H9 (cell line): ENCODE measurements at regions not wholly inside any gene's neighbourhood (a gene's known extent, or its start where the extent isn't known, plus 50 kb on each side); places are given as distances from the start of the nearest gene placed in this dataset.

Experiments used
- DNase-seq: peaks from one replicate; pipeline ENCODE4 v3.0.0-alpha.2; 2017
- H2AFZ ChIP-seq: one replicate; pipeline ENCODE4 v1.6.1; 2013; ENCODE audit warnings: mild to moderate bottlenecking, low read length, control low read depth, moderate library complexity
- H2AK5ac ChIP-seq: 2 replicates; pipeline ENCODE4 v1.6.1; 2013; ENCODE audit warnings: low read length, control low read depth, mixed read lengths; ENCODE audit not compliant: insufficient read length
- H2BK120ac ChIP-seq: one replicate; pipeline ENCODE4 v1.6.1; 2013; ENCODE audit warnings: low read depth, mild to moderate bottlenecking, low read length, control low read depth, inconsistent platforms; ENCODE audit not compliant: poor library complexity, severe bottlenecking
- H2BK12ac ChIP-seq: 2 replicates; pipeline ENCODE4 v1.6.1; 2013; ENCODE audit warnings: low read length, control low read depth, mixed read lengths, low read depth; ENCODE audit not compliant: insufficient read length
- H2BK15ac ChIP-seq: 2 replicates; pipeline ENCODE4 v1.6.1; 2013; ENCODE audit warnings: low read depth, low read length, control low read depth
- H2BK20ac ChIP-seq: one replicate; pipeline ENCODE4 v1.6.1; 2013; ENCODE audit warnings: low read depth, mild to moderate bottlenecking, low read length, control low read depth, inconsistent platforms; ENCODE audit not compliant: poor library complexity, severe bottlenecking
- H2BK5ac ChIP-seq: 2 replicates; pipeline ENCODE4 v1.6.1; 2013; ENCODE audit warnings: low read length, control low read depth, mixed read lengths; ENCODE audit not compliant: insufficient read length
- H3K14ac ChIP-seq: 2 replicates; pipeline ENCODE4 v1.6.1; 2013; ENCODE audit warnings: low read length, control low read depth; ENCODE audit not compliant: insufficient read depth
- H3K18ac ChIP-seq: 2 replicates; pipeline ENCODE4 v1.6.1; 2013; ENCODE audit warnings: low read depth, mild to moderate bottlenecking, mixed read lengths, low read length, control low read depth; ENCODE audit not compliant: insufficient read length
- H3K23ac ChIP-seq: 2 replicates; pipeline ENCODE4 v1.6.1; 2013; ENCODE audit warnings: low read length, control low read depth, mixed read lengths, low read depth; ENCODE audit not compliant: insufficient read length
- H3K23me2 ChIP-seq: 2 replicates; pipeline ENCODE4 v1.6.1; 2013; ENCODE audit warnings: low read depth, mild to moderate bottlenecking, mixed read lengths, low read length, control low read depth; ENCODE audit not compliant: insufficient read length, poor library complexity, severe bottlenecking
- H3K27ac ChIP-seq: 2 replicates; pipeline ENCODE4 v1.5.1; 2013; ENCODE audit warnings: low read length, control low read depth, mixed read lengths, low read depth; ENCODE audit not compliant: insufficient read length
- H3K27me3 ChIP-seq: 2 replicates; pipeline ENCODE4 v1.6.1; 2013; ENCODE audit warnings: low read length, control low read depth, inconsistent platforms; ENCODE audit not compliant: insufficient read depth
- H3K4ac ChIP-seq: 2 replicates; pipeline ENCODE4 v1.6.1; 2013; ENCODE audit warnings: low read depth, mild to moderate bottlenecking, control low read depth, inconsistent platforms, low read length, moderate library complexity
- H3K4me1 ChIP-seq: 2 replicates; pipeline ENCODE4 v1.6.1; 2013; ENCODE audit warnings: low read length, control low read depth, inconsistent platforms; ENCODE audit not compliant: insufficient read depth
- H3K4me2 ChIP-seq: 2 replicates; pipeline ENCODE4 v1.6.1; 2013; ENCODE audit warnings: low read length, control low read depth, mixed read lengths; ENCODE audit not compliant: insufficient read length, insufficient read depth
- H3K56ac ChIP-seq: 2 replicates; pipeline ENCODE4 v1.6.1; 2013; ENCODE audit warnings: low read depth, mild to moderate bottlenecking, mixed read lengths, low read length, control low read depth; ENCODE audit not compliant: insufficient read length
- H3K79me1 ChIP-seq: 2 replicates; pipeline ENCODE4 v1.6.1; 2013; ENCODE audit warnings: low read depth, mild to moderate bottlenecking, moderate library complexity, low read length, control low read depth, inconsistent platforms; ENCODE audit not compliant: insufficient read depth, poor library complexity, severe bottlenecking
- H3K79me2 ChIP-seq: 2 replicates; pipeline ENCODE4 v1.6.1; 2013; ENCODE audit warnings: low read length, control low read depth, inconsistent platforms; ENCODE audit not compliant: insufficient read depth
- H3K9ac ChIP-seq: 2 replicates; pipeline ENCODE4 v1.6.1; 2013; ENCODE audit warnings: low read length, control low read depth, mixed read lengths; ENCODE audit not compliant: insufficient read length; ENCODE audit errors: extremely low read depth
- H3K9me3 ChIP-seq: one replicate; pipeline ENCODE4 v1.6.1; 2013; ENCODE audit warnings: low read depth, low read length, inconsistent platforms; ENCODE audit not compliant: control insufficient read depth
- H3T11ph ChIP-seq: one replicate; pipeline ENCODE4 v1.6.1; 2013; ENCODE audit warnings: mild to moderate bottlenecking, low read length, control low read depth, inconsistent platforms
- H4K20me1 ChIP-seq: one replicate; pipeline ENCODE4 v1.6.1; 2013; ENCODE audit not compliant: control insufficient read depth, insufficient read length, insufficient read depth
- H4K5ac ChIP-seq: 2 replicates; pipeline ENCODE4 v1.6.1; 2013; ENCODE audit warnings: low read depth, mild to moderate bottlenecking, mixed read lengths, low read length, control low read depth; ENCODE audit not compliant: insufficient read length
- H4K8ac ChIP-seq: replicated peaks from 2 replicates; pipeline ENCODE4 v1.6.1; 2013; ENCODE audit warnings: low read length, control low read depth, mixed read lengths, low read depth; ENCODE audit not compliant: insufficient read length
- H4K91ac ChIP-seq: 2 replicates; pipeline ENCODE4 v1.6.1; 2013; ENCODE audit warnings: low read depth, mild to moderate bottlenecking, moderate library complexity, mixed read lengths, low read length, control low read depth; ENCODE audit not compliant: insufficient read length
- H3K27ac Mint-ChIP-seq, 3 experiments: 2 replicates in 2 of 3; 3 replicates in 1 of 3; pipeline ENCODE4 v1.8.0; 2020 to 2021; ENCODE audit warnings: mixed read lengths in 3 of 3, mild to moderate bottlenecking in 1 of 3, moderate library complexity in 1 of 3
- H3K27me3 Mint-ChIP-seq: 2 replicates; pipeline ENCODE4 v1.8.0; 2021; ENCODE audit warnings: low read depth, mild to moderate bottlenecking, moderate library complexity, mixed read lengths
- H3K36me3 Mint-ChIP-seq, 3 experiments: 2 replicates in 2 of 3; 3 replicates in 1 of 3; pipeline ENCODE4 v1.8.0; 2020 to 2021; ENCODE audit warnings: low read depth in 3 of 3, mixed read lengths in 3 of 3; ENCODE audit not compliant: insufficient read depth in 1 of 3
- H3K4me1 Mint-ChIP-seq, 2 experiments: 2 replicates each; pipeline ENCODE4 v1.8.0; 2020; ENCODE audit warnings: mixed read lengths in 2 of 2
- H3K4me3 Mint-ChIP-seq, 2 experiments: 2 replicates in 1 of 2; 3 replicates in 1 of 2; pipeline ENCODE4 v1.8.0; 2020 to 2021; ENCODE audit warnings: mild to moderate bottlenecking in 2 of 2, mixed read lengths in 2 of 2, moderate library complexity in 1 of 2
- H3K9me3 Mint-ChIP-seq, 2 experiments: 2 replicates in 1 of 2; 3 replicates in 1 of 2; pipeline ENCODE4 v1.8.0; 2020; ENCODE audit warnings: mild to moderate bottlenecking in 2 of 2, mixed read lengths in 2 of 2, moderate library complexity in 1 of 2
- CTCF ChIP-seq: fragments of 200-600 bp; sonication (generic); conservative IDR thresholded peaks from 3 replicates; pipeline ENCODE4 v1.8.0; 2021; ENCODE audit warnings: antibody characterized with exemption, mild to moderate bottlenecking
- WGBS: extraction: QIAGEN DNeasy Blood & Tissue Kit; methylation state at CpG from one replicate; pipeline ENCODE4 v1.1.7; 2013; ENCODE audit warnings: missing lambda C conversion rate, low lambda C conversion rate, mixed read lengths; ENCODE audit not compliant: insufficient read length; ENCODE audit errors: extremely low coverage; 5-methylcytosine and 5-hydroxymethylcytosine counted together

- no peak overlapping the region for H3K9ac ChIP-seq
- no peak overlapping the region for H3K56ac ChIP-seq
- no peak overlapping the region for H3K4ac ChIP-seq
- H2AFZ ChIP-seq: no peak overlapping the region
- no peak for DNase-seq
- Mint-ChIP-seq H3K9me3 (no peaks in the 10 kb centered on the region), H3K27me3 (peaks cover 11% of the 10 kb centered on the region), H3K4me1 (no peaks in the 10 kb centered on the region), H3K36me3 (no peaks in the 10 kb centered on the region), H3K27ac (no peak overlapping the region), H3K4me3 (no peak overlapping the region)
- H3K4me1 ChIP-seq: no peaks in the 10 kb centered on the region
- no peak overlapping the region for H3K4me2 ChIP-seq
- H2BK15ac ChIP-seq: no peak overlapping the region
- no peaks in the 10 kb centered on the region for H3K79me1 ChIP-seq
- no peak overlapping the region for H3K18ac ChIP-seq
- no peaks in the 10 kb centered on the region for H4K20me1 ChIP-seq
- H3K9me3 ChIP-seq: no peaks in the 10 kb centered on the region
- no peak overlapping the region for H2BK120ac ChIP-seq
- no peak overlapping the region for H4K5ac ChIP-seq
- no peak overlapping the region for H4K91ac ChIP-seq
- no CpG with 5 or more reads among the region's 3 CpGs for WGBS
- no peak overlapping the region for H2BK20ac ChIP-seq
- no peak overlapping the region for H2BK12ac ChIP-seq
- no peak overlapping the region for H3K23ac ChIP-seq
- peak; percentile 55 for TF ChIP-seq CTCF
- H3K27me3 ChIP-seq: no peaks in the 10 kb centered on the region; the same call in 1 of the 2 replicates
- H3T11ph ChIP-seq: no peak overlapping the region
- no peaks in the 10 kb centered on the region for H3K79me2 ChIP-seq
- no peak overlapping the region for H4K8ac ChIP-seq
- no peak overlapping the region for H3K27ac ChIP-seq
- no peak overlapping the region for H3K14ac ChIP-seq
- no peak overlapping the region for H2AK5ac ChIP-seq
- no peaks in the 10 kb centered on the region for H3K23me2 ChIP-seq
- no peak overlapping the region for H2BK5ac ChIP-seq
Measured at GRCh38 chr13:97810152-97810551, 143.3 kb upstream of the IPO5 start.
